Natural killer cell (primary cell): ENCODE measurements at regions not wholly inside any gene's neighbourhood (a gene's known extent, or its start where the extent isn't known, plus 50 kb on each side); places are given as distances from the start of the nearest gene placed in this dataset.

ENCODE experiments used
- ATAC-seq, 3 donors: fragments of 150-1000 bp in 2 of 3; fragments of 200-7000 bp in 1 of 3; cut with Tn5 transposase; 1 replicate in 1 of 3; 2 replicates in 2 of 3; pipeline ENCODE4 v1.10.0; 2021; ENCODE audit warnings: mild to moderate bottlenecking in 2 of 3, moderate library complexity in 2 of 3
- DNase-seq, 2 donors: peaks; one replicate each; pipeline versions ENCODE4 v3.0.0 to v3.0.0-alpha.2; 2013 to 2021; ENCODE audit warnings: mixed read lengths in 1 of 2
- H3K27ac ChIP-seq: one replicate; pipeline ENCODE4 v1.5.1; 2013; ENCODE audit warnings: mild to moderate bottlenecking, low read length
- H3K27me3 ChIP-seq: one replicate; pipeline ENCODE4 v1.6.1; 2013; ENCODE audit warnings: low read length; ENCODE audit not compliant: control insufficient read depth, insufficient read depth
- H3K36me3 ChIP-seq: one replicate; pipeline ENCODE4 v1.6.1; 2013; ENCODE audit warnings: low read length; ENCODE audit not compliant: control insufficient read depth, insufficient read depth
- H3K4me1 ChIP-seq: one replicate; pipeline ENCODE4 v1.6.1; 2013; ENCODE audit warnings: low read length; ENCODE audit not compliant: control insufficient read depth, insufficient read depth
- H3K4me3 ChIP-seq: one replicate; pipeline ENCODE4 v1.5.1; 2013; ENCODE audit warnings: low read length
- H3K9me3 ChIP-seq: one replicate; pipeline ENCODE4 v1.6.1; 2013; ENCODE audit warnings: low read length; ENCODE audit not compliant: control insufficient read depth, insufficient read depth
- H3K27ac Mint-ChIP-seq, 2 donors: one replicate each; pipeline ENCODE4 v1.8.0; 2022; ENCODE audit warnings: mild to moderate bottlenecking in 2 of 2, mixed read lengths in 2 of 2, moderate library complexity in 1 of 2
- H3K27me3 Mint-ChIP-seq, 2 donors: one replicate each; pipeline ENCODE4 v1.8.0; 2022; ENCODE audit warnings: low read depth in 2 of 2, mixed read lengths in 2 of 2
- H3K36me3 Mint-ChIP-seq: one replicate; pipeline ENCODE4 v1.8.0; 2022; ENCODE audit warnings: mixed read lengths
- H3K4me1 Mint-ChIP-seq, 2 donors: one replicate each; pipeline ENCODE4 v1.8.0; 2022; ENCODE audit warnings: mixed read lengths in 2 of 2
- H3K4me3 Mint-ChIP-seq: one replicate; pipeline ENCODE4 v1.8.0; 2022; ENCODE audit warnings: mild to moderate bottlenecking, moderate library complexity, mixed read lengths
- H3K9me3 Mint-ChIP-seq, 2 donors: one replicate each; pipeline ENCODE4 v1.8.0; 2022; ENCODE audit warnings: mixed read lengths in 2 of 2
- CTCF ChIP-seq: fragments of 200-600 bp; IDR thresholded peaks from one replicate; pipeline ENCODE4 v1.8.0; 2022; ENCODE audit warnings: antibody characterized with exemption
- WGBS: methylation state at CpG from one replicate; pipeline ENCODE4 v1.1.7; 2013; ENCODE audit warnings: missing lambda C conversion rate; ENCODE audit not compliant: insufficient coverage; 5-methylcytosine and 5-hydroxymethylcytosine counted together
- intact Hi-C: fragments of 100-400 bp; cut with micrococcal nuclease; formaldehyde crosslinking; loops from one replicate; pipeline ENCODE4 v1.14.2; 2022

- H3K4me1 ChIP-seq, result no peaks in the 10 kb centered on the region
- Mint-ChIP-seq H3K4me3 (no peak overlapping the region), H3K27ac (no peak overlapping the region), H3K27me3 (no peaks in the 10 kb centered on the region), H3K9me3 (peaks cover 15 to 16% of the 10 kb centered on the region in 2 donors), H3K4me1 (no peaks in the 10 kb centered on the region), H3K36me3 (no peaks in the 10 kb centered on the region)
- no peaks in the 10 kb centered on the region for H3K36me3 ChIP-seq
- intact Hi-C loops, result no loop called here
- peaks cover 3% of the 10 kb centered on the region for H3K9me3 ChIP-seq
- no peak for ATAC-seq
- no peak for TF ChIP-seq CTCF
- no peak overlapping the region for H3K27ac ChIP-seq
- no peak overlapping the region for H3K4me3 ChIP-seq
- 94% methylated on average over 6 of the region's 6 CpGs for WGBS
- no peaks in the 10 kb centered on the region for H3K27me3 ChIP-seq
- DNase-seq, result no peak
Measured at GRCh38 chr1:218135371-218135770, 149.7 kb upstream of the RRP15 start.

- no peak for DNase-seq
- H3K9me3 Mint-ChIP-seq, result peaks cover 14 to 18% of the 10 kb centered on the region in 2 donors
- no peak for ATAC-seq
- H3K36me3 ChIP-seq, result no peaks in the 10 kb centered on the region
- no peaks in the 10 kb centered on the region for H3K4me1 Mint-ChIP-seq
- H3K9me3 ChIP-seq, result peaks cover 6% of the 10 kb centered on the region
- no peak overlapping the region for H3K4me3 ChIP-seq
- H3K4me1 ChIP-seq, result no peaks in the 10 kb centered on the region
- H3K27me3 Mint-ChIP-seq, result no peaks in the 10 kb centered on the region
- no peak overlapping the region for H3K27ac Mint-ChIP-seq
- no peak overlapping the region for H3K4me3 Mint-ChIP-seq
- no peaks in the 10 kb centered on the region for H3K36me3 Mint-ChIP-seq
- no peaks in the 10 kb centered on the region for H3K27me3 ChIP-seq
- WGBS, result 79% methylated on average over 3 of the region's 4 CpGs
- H3K27ac ChIP-seq, result no peak overlapping the region
- no peak for TF ChIP-seq CTCF
- intact Hi-C loops, result no loop called here
Measured at GRCh38 chr1:218139761-218140160, 145.3 kb upstream of the RRP15 start.

- Histone ChIP-seq H3K4me3 (no peak overlapping the region), H3K4me1 (no peaks in the 10 kb centered on the region), H3K27ac (no peak overlapping the region), H3K27me3 (peaks cover 3% of the 10 kb centered on the region), H3K36me3 (no peaks in the 10 kb centered on the region), H3K9me3 (peaks cover 3% of the 10 kb centered on the region)
- peaks cover 4 to 6% of the 10 kb centered on the region in 2 donors for H3K27me3 Mint-ChIP-seq
- no peak for ATAC-seq
- H3K9me3 Mint-ChIP-seq, result no peaks in the 10 kb centered on the region
- no peak overlapping the region for H3K4me3 Mint-ChIP-seq
- no peaks in the 10 kb centered on the region for H3K36me3 Mint-ChIP-seq
- no peak for DNase-seq
- TF ChIP-seq CTCF, result no peak
- H3K4me1 Mint-ChIP-seq, result no peaks in the 10 kb centered on the region
- intact Hi-C loops, result no loop called here
- no peak overlapping the region for H3K27ac Mint-ChIP-seq
- 16% methylated on average over 15 of the region's 15 CpGs for WGBS
Measured at GRCh38 chr1:218156595-218156994, 128.5 kb upstream of the RRP15 start.

GRCh38 chr1:218163371-218163770 is 121.7 kb upstream of the RRP15 start:
- intact Hi-C loops, result no loop called here
- WGBS, result no CpG with 5 or more reads among the region's 7 CpGs

More at GRCh38 chr1:218163371-218163770, 121.7 kb upstream of the RRP15 start:
- DNase-seq (no peak), ATAC-seq (no peak)
- no peak overlapping the region for H3K4me3 ChIP-seq
- H3K36me3 Mint-ChIP-seq, result peaks cover 7% of the 10 kb centered on the region
- H3K27me3 Mint-ChIP-seq, result peaks cover 27 to 31% of the 10 kb centered on the region in 2 donors
- no peaks in the 10 kb centered on the region for H3K9me3 Mint-ChIP-seq
- no peak overlapping the region for H3K27ac Mint-ChIP-seq
- H3K4me1 ChIP-seq, result peaks cover 15% of the 10 kb centered on the region
- peaks cover 35% of the 10 kb centered on the region for H3K27me3 ChIP-seq
- no peak overlapping the region for H3K4me3 Mint-ChIP-seq
- no peak for TF ChIP-seq CTCF
- H3K27ac ChIP-seq, result no peak overlapping the region
- H3K4me1 Mint-ChIP-seq, result peaks cover 5 to 13% of the 10 kb centered on the region in 2 donors
- no peaks in the 10 kb centered on the region for H3K9me3 ChIP-seq
- H3K36me3 ChIP-seq, result no peaks in the 10 kb centered on the region
